HG03558 (cell line): ENCODE measurements at regions not wholly inside any gene's neighbourhood (a gene's known extent, or its start where the extent isn't known, plus 50 kb on each side); places are given as distances from the start of the nearest gene placed in this dataset.

Source experiments
- ATAC-seq: cut with Tn5 transposase; IDR thresholded peaks from one replicate; pipeline ENCODE4 v1.9.1; 2021; ENCODE audit warnings: moderate number of reproducible peaks; ENCODE audit not compliant: unreplicated experiment; ENCODE audit errors: extremely low read depth

- no peak for ATAC-seq
Measured at GRCh38 chr2:146532509-146533147, 1312.2 kb upstream of the ACVR2A start.

- no peak for ATAC-seq
Measured at GRCh38 chr2:146532009-146532408, 1312.8 kb upstream of the ACVR2A start.

GRCh38 chr2:146530886-146531285, 1313.9 kb upstream of the ACVR2A start:
- no peak for ATAC-seq

- ATAC-seq: no peak
Measured at GRCh38 chr2:146527166-146527565, 1317.7 kb upstream of the ACVR2A start.

GRCh38 chr2:146523196-146523595, 1321.6 kb upstream of the ACVR2A start:
- no peak for ATAC-seq

- no peak for ATAC-seq
Measured at GRCh38 chr2:146506851-146507250, 1338.0 kb upstream of the ACVR2A start.

GRCh38 chr2:146503366-146503765, 1341.5 kb upstream of the ACVR2A start:
- no peak for ATAC-seq

GRCh38 chr2:146496248-146496647, 1348.6 kb upstream of the ACVR2A start:
- ATAC-seq: no peak

GRCh38 chr2:146489386-146489785, 1355.4 kb upstream of the ACVR2A start:
- no peak for ATAC-seq

- ATAC-seq: no peak
Measured at GRCh38 chr2:146481629-146482028, 1363.2 kb upstream of the ACVR2A start.

GRCh38 chr2:146477383-146477782, 1367.4 kb upstream of the ACVR2A start:
- ATAC-seq: no peak

GRCh38 chr2:146468578-146468977, 1376.3 kb upstream of the ACVR2A start:
- no peak for ATAC-seq

- no peak for ATAC-seq
Measured at GRCh38 chr2:146467425-146467824, 1377.4 kb upstream of the ACVR2A start.

GRCh38 chr2:146465460-146465859, 1379.4 kb upstream of the ACVR2A start:
- no peak for ATAC-seq

GRCh38 chr2:146461068-146461467, 1383.8 kb upstream of the ACVR2A start:
- ATAC-seq: no peak

- ATAC-seq: no peak
Measured at GRCh38 chr2:146458585-146458984, 1386.2 kb upstream of the ACVR2A start.

- no peak for ATAC-seq
Measured at GRCh38 chr2:146457221-146457620, 1387.6 kb upstream of the ACVR2A start.

- no peak for ATAC-seq
Measured at GRCh38 chr2:146455325-146455724, 1389.5 kb upstream of the ACVR2A start.

- ATAC-seq: peak; percentile 45
Measured at GRCh38 chr2:146451972-146452371, 1392.9 kb upstream of the ACVR2A start.

GRCh38 chr2:146450131-146450530, 1394.7 kb upstream of the ACVR2A start:
- no peak for ATAC-seq

- no peak for ATAC-seq
Measured at GRCh38 chr2:146444987-146445386, 1399.8 kb upstream of the ACVR2A start.

GRCh38 chr2:146444085-146444484, 1400.7 kb upstream of the ACVR2A start:
- ATAC-seq: no peak

GRCh38 chr2:146438246-146438645, 1406.6 kb upstream of the ACVR2A start:
- no peak for ATAC-seq
